Thyroid gland (tissue), 4 donors: ENCODE measurements at regions not wholly inside any gene's neighbourhood (a gene's known extent, or its start where the extent isn't known, plus 50 kb on each side); places are given as distances from the start of the nearest gene placed in this dataset.

Source experiments
- CTCF ChIP-seq, 6 experiments: fragments of 200-600 bp in 3 of 6; fragments of 450-650 bp in 3 of 6; sonication (generic) in 3 of 6; IDR thresholded peaks; one replicate each; pipeline ENCODE4 v1.5.1; 2016 to 2019; ENCODE audit warnings: antibody characterized with exemption in 6 of 6, mild to moderate bottlenecking in 2 of 6, inconsistent platforms in 1 of 6, moderate library complexity in 1 of 6
- POLR2A ChIP-seq, 2 donors: fragments of 450-650 bp; IDR thresholded peaks; one replicate each; pipeline ENCODE4 v1.6.1; 2017; ENCODE audit warnings: antibody characterized with exemption in 2 of 2, mild to moderate bottlenecking in 2 of 2, moderate library complexity in 1 of 2

GRCh38 chr5:108505608-108506007 is 123.7 kb upstream of the FBXL17 start:
- no peak for TF ChIP-seq CTCF (IDR thresholded peaks at IDR 0.05)
- no peak for TF ChIP-seq POLR2A (IDR thresholded peaks at IDR 0.05)
